ENCODE measurements at regions not wholly inside any gene's neighbourhood (a gene's known extent, or its start where the extent isn't known, plus 50 kb on each side); places are given as distances from the start of the nearest gene placed in this dataset.

GRCh38 chr13:85413664-85414063 lies 385.6 kb downstream of the SLITRK6 start:
- TF ChIP-seq EZH2 (IDR thresholded peaks at IDR 0.05; ENCODE audit: borderline replicate concordance, low read length): no peak
- no peak for TF ChIP-seq CTCF (IDR thresholded peaks at IDR 0.05; ENCODE audit: low read length)
